GM21825 (cell line): ENCODE measurements at regions not wholly inside any gene's neighbourhood (a gene's known extent, or its start where the extent isn't known, plus 50 kb on each side); places are given as distances from the start of the nearest gene placed in this dataset.

Experiments
- ATAC-seq: cut with Tn5 transposase; IDR thresholded peaks from one replicate; pipeline ENCODE4 v1.9.1; 2021; ENCODE audit warnings: mild to moderate bottlenecking, moderate library complexity; ENCODE audit not compliant: unreplicated experiment

DNA sequence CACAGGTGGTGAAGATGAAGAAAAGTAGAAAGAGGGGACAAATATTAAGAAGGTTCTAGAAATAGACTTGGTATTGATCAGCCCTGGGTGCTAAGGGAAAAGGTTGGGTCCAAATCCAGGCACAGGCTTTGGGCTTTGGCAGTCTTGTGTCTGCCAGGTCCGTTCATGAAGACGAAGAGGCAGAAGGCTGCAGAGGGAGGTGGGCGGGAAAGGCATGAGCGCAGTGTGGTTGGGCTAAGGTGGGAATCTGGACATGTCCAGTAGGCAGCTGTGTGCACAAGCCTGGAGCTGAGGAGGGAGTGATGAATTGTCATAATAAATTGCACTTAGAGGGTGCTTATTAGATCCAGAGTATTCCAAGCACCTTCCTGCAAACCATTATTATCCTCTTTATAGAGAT, 105.7 kb upstream of the TEX51 start:
- ATAC-seq = no peak

GRCh38 chr2:126793885-126794613, 104.6 kb upstream of the TEX51 start:
- ATAC-seq = no peak

DNA sequence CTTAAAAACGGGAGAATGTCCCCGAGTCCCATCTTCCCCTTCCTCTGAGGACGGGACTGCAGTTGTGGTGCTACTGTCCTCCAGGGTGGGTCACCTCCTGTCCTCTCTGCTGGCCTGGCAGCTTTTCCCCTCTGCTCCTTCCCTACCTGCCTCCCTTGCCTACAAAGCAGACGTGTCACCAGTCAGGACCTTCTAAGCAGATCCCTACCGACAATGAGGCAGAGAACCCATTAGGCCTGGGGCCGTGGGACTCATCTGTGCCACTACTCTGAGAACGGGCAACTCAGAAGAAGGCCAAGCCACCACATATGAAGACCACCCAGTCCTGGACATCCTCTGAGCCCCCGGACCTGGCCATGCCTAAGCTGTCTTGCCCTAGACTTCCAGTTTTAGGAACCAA, 103.0 kb upstream of the TEX51 start:
- no peak for ATAC-seq

- no peak for ATAC-seq
Measured at GRCh38 chr2:126796931-126797621, 101.6 kb upstream of the TEX51 start.

DNA sequence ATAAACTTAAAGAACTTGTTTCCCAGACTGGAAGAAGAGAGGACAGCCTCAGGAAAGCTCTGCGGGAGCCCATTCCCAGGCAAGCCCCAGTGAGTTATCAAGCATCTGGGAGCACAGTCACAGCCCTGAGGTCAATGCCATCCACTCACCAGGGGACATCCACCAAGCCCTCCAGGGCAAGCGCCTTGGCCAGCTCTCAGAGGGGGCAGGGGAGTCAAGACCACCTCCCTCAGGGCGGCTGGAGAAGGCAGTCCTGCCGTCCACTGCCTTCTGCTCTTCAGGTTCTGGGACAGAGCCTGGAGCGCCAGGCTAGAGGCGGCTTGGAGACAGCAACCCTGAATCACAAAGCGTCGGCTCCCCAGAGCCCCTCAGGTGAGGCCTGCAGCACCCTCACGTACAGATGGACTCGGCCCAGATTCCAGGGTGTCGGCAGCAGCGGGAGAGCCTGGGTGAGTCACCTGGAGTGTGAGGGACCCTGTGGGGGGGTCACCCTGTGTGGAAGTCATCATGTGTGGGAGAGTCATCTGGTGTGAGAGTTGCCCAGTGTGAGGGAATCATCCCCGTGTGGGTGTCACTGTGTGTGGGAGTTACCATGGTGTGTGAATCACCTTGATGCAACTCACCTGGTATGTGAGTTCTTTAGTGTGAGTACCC, 100.9 kb upstream of the TEX51 start:
- ATAC-seq = no peak

DNA sequence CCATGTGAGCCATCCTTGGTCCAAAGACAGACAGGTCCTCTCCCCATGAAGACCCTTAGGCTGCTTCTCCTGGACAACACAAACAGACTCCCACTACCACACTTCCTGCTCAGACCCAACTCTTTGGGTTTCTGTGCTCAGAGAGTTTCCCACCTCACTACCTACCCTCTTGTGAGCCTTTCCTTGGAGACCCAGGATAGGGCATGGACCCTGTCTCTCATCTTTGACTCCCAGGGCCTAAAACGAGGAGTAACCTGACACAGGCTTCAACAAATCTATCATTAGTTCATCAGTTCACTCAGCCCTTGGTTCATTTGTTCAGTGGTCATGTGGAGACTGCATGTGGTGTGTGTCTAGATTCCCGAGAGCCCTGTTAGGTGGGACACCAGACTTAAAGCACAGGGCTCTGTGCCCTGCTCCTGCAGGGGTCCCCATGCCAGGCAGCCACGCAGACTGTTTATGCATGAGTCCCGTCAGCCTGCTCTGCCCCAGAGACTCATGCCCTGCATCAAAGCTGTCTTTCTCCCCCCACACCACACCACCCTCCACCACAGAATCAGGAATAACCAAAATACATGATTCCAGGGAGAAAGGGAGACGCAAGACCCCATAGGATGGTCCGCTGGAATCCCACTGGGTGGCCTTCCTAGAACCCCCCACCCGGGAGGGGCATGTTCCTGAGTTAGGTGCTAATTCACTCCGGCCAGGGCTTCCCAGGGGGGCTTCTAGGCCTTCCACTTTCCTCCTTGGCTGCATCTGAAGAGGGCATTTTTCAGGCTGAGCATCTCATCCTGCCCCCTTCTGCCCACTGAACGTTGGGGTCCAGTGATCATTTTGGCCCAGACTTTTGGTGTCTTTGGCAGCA, 100.2 kb upstream of the TEX51 start:
- no peak for ATAC-seq

DNA sequence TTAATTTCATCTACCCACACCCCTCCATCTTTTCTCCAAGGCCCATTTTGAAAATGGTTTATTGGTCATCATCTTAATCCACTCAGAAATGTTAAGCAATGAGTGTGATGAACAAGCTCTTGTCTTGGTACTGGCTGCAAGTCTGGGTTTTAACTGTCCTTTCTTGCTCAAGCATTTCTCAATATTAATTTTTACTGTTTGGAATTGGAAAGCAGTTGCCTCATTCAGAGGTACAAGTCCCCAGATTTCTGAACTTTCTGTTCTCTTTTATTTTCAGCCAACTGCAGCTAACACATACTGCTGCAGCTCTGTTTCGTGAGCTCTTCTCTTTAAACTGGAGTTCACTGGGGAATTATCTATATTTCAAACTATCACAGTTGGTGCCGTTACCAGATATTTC, 99.4 kb upstream of the TEX51 start:
- no peak for ATAC-seq

DNA sequence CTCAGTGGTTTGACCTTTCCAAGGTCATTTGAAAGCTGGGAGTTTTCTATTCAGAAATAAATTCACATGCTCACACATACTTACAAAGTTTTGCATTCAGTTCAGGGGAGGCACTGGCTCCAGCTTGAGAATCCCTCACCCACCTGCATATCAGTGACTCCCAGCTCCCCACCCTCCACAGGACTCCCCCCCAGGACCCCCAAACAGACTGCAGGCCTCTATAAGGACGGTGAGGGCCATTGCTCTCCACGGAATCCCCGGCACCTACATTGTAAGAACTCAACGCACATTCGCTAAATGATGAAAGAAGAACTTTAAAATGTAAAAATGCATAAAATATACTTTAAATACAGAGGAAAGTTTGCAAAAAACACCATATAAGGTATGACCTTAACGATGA, 97.2 kb upstream of the TEX51 start:
- no peak for ATAC-seq

DNA sequence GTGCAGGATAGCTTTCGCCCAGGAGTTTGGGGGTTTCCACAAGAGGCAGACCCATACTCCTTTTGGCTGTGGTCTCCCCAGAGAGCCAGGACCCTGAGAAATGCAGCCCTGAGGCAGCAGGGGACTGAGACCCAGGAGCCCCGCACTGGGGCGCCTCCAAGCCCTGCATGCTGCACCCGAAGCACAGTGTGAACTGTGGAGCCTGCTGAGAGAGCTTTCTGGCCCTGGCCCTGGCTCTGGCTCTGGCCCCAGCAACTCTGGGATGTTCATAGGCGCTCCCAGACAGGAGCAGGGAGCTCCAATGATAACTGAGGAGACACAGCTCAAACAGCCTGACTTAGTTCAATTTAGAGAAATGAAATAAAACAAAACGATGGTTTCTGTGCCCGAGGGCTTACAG, 96.4 kb upstream of the TEX51 start:
- ATAC-seq = no peak

DNA sequence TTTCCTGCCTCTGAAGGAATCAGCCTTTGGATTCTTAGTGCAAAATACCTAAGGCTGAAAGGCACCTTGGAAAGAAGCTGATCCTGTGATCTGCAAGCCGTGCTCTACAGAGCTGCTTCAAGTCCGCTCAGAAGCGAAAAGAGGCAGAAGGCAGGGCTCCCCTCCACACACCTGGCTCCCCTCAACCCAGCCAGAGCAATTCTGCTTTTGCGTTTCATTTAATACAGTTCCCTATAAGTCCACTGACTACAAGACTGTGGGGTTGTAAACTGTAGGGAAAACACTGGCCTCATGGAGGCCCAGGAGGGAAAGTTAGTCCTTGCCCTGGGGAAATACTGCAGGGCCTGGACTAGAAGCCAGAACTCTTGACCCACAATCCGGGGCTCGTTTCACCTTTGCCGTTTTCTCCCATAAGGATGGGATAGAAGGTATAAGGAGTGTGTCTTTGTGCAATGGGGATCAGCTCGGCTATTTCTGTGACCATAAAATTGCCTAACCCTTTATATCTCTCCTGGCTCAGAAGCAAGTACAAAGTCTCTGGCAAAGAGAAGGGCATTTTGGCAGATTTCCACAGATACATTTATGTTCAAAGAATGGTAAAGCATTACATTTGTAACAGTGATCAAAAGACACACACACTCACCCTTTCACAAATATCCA, 95.8 kb upstream of the TEX51 start:
- ATAC-seq = no peak

DNA sequence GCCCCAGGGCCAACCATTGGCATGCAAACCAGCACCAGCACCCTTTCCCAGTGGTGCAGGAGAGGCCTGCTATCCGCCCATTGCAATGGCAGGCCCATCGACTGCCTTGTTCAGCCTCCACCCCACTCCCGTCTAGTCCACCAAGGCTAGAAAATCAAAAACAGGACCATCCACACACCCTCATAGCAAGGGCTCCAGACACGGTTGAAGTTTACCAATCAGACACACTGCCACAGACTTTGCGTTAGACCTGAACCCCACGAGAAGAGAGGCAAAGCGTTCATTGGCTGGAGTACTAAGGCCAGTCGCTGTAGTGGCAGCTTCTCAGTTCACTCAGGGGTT, 95.3 kb upstream of the TEX51 start:
- no peak for ATAC-seq

DNA sequence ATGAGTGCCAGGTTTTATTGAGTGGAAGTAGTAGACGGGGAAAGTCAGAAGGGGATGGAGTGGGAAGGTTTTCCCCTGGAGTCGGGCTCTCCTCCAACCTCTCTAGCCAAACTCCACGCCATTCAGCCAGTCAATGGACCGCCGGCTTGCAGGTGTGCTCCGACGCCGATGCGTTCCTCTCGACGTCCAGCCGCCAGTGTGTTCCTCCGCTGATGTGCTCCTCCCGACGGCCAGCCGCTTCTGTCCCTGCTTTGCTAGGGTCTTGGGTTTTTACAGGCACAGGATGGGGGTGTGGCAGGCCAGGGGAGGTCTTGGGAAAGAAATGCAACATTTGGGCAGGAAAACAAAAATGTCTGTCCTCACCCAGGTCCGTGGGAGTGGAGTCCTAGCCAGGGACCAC, 94.3 kb upstream of the TEX51 start:
- no peak for ATAC-seq

GRCh38 chr2:126808929-126809328, 89.8 kb upstream of the TEX51 start:
- ATAC-seq = no peak

- ATAC-seq = no peak
Measured at GRCh38 chr2:126809340-126809739, 89.3 kb upstream of the TEX51 start.

DNA sequence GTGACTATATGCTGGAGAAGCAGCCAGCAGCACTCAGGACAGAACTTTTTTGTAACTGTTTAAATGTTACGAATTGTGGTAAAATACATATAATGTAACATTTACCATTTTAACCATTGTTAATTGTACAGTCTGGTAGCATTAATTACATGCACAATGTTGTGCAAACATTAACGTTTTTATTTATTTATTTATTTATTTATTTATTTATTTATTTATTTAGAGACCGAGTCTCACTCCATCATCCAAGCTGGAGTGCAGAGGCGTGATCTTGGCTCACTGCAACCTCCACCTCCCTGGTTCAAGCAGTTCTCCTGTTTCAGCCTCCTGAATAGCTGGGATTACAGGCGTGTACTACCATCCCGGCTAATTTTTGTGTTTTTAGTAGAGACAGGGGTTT, 88.7 kb upstream of the TEX51 start:
- no peak for ATAC-seq

- ATAC-seq = no peak
Measured at GRCh38 chr2:126811101-126811500, 87.6 kb upstream of the TEX51 start.

DNA sequence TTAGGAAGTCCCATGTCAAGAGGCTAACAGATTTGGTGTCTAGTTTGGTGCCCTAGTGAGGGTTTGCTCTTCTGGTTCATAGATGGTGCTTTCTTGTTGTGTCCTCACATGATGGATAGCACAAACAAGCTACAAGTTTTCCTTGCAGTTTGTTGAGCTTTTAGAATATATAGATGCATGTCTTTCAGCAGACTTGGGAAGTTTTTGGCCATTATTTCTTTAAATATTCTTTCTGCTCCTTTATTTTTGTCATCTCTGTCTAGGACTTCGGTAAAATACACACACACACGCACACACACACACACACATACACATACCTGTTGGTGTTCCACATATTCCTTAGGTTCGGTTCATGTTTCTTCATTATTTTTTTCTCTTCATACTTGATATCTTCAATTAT, 81.5 kb upstream of the TEX51 start:
- no peak for ATAC-seq

GRCh38 chr2:126822115-126822514, 76.6 kb upstream of the TEX51 start:
- no peak for ATAC-seq

- ATAC-seq = no peak
Measured at GRCh38 chr2:126822921-126823320, 75.8 kb upstream of the TEX51 start.

DNA sequence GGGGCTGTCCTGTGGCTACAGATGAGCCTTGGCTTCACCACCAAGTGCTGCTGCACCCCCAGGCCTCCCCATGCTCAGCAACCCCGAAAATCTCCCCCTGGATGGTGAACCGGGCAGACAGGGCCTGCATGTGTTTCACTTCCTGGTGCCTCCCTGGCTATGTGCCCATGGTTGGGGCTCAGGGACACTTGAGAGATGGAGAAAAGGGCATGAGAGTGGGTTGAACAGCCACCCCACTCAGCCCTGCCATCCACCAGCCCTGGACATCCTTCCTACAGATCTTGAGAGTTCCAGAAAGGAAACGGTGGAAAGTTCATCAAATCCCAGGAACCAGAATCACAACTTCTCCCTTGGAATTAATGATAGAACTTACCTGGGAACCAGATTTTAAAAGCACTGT, 74.7 kb upstream of the TEX51 start:
- no peak for ATAC-seq

GRCh38 chr2:126824663-126825062, 74.0 kb upstream of the TEX51 start:
- no peak for ATAC-seq
